Right hindlimb (tissue), 1 donor: ENCODE measurements at regions not wholly inside any gene's neighbourhood (a gene's known extent, or its start where the extent isn't known, plus 50 kb on each side); places are given as distances from the start of the nearest gene placed in this dataset.
"Not testable (repeated sequence)": the region's sequence is repeated elsewhere in the genome, so short reads cannot be mapped to it uniquely, and the experiment has no call there.

Experiments
- DNase-seq: peaks from one replicate; pipeline ENCODE4 v3.0.0-alpha.2; 2018

GRCh38 chr6:119423996-119424395 lies 74.4 kb upstream of the MAN1A1 start:
- DNase-seq = no peak

- DNase-seq = not testable (repeated sequence)
Measured at GRCh38 chr6:119418084-119418483, 68.5 kb upstream of the MAN1A1 start.

- DNase-seq = no peak
Measured at GRCh38 chr6:119407156-119407555, 57.6 kb upstream of the MAN1A1 start.

- not testable (repeated sequence) for DNase-seq
Measured at GRCh38 chr6:119405114-119405513, 55.6 kb upstream of the MAN1A1 start.
